GM12865 (cell line): ENCODE measurements at regions not wholly inside any gene's neighbourhood (a gene's known extent, or its start where the extent isn't known, plus 50 kb on each side); places are given as distances from the start of the nearest gene placed in this dataset.
"Not testable (repeated sequence)": the region's sequence is repeated elsewhere in the genome, so short reads cannot be mapped to it uniquely, and the experiment has no call there.

Experiments used
- DNase-seq: peaks from one replicate; pipeline ENCODE4 v3.0.0; 2010; ENCODE audit warnings: low read depth
- H3K4me3 ChIP-seq: 2 replicates; pipeline ENCODE4 v1.5.1; 2011; ENCODE audit warnings: mild to moderate bottlenecking, low read depth, low read length, control low read depth
- TF ChIP-seq, protein P1 (sequence below): IDR thresholded peaks from 2 replicates; pipeline ENCODE4 v1.5.1; 2011; ENCODE audit warnings: low read length, control low read depth, low read depth, inconsistent platforms; ENCODE audit not compliant: insufficient read depth; ENCODE audit errors: missing control alignments

DNA sequence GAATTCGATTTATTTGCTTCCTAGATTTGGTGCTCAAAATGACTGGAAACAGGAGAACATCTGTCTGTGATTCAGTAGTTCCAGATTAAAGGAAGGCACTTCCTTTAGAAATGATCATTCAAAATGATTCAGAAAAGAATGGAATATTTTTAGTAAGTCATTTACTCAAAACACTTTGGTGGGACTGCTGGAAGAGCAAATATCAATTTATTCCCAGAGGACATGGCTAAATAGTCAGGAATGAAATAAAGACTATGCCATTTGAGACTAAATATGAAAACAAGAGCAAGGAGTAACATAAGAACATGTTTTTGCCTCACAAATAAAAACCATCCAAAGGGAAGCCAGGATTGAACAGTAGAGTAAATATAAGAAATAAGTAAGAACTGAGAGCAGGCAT is 138.6 kb upstream of the RASA1 start:
- TF ChIP-seq, protein P1, sequence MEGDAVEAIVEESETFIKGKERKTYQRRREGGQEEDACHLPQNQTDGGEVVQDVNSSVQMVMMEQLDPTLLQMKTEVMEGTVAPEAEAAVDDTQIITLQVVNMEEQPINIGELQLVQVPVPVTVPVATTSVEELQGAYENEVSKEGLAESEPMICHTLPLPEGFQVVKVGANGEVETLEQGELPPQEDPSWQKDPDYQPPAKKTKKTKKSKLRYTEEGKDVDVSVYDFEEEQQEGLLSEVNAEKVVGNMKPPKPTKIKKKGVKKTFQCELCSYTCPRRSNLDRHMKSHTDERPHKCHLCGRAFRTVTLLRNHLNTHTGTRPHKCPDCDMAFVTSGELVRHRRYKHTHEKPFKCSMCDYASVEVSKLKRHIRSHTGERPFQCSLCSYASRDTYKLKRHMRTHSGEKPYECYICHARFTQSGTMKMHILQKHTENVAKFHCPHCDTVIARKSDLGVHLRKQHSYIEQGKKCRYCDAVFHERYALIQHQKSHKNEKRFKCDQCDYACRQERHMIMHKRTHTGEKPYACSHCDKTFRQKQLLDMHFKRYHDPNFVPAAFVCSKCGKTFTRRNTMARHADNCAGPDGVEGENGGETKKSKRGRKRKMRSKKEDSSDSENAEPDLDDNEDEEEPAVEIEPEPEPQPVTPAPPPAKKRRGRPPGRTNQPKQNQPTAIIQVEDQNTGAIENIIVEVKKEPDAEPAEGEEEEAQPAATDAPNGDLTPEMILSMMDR: no peak
- no peak overlapping the region for H3K4me3 ChIP-seq
- no peak for DNase-seq

DNA sequence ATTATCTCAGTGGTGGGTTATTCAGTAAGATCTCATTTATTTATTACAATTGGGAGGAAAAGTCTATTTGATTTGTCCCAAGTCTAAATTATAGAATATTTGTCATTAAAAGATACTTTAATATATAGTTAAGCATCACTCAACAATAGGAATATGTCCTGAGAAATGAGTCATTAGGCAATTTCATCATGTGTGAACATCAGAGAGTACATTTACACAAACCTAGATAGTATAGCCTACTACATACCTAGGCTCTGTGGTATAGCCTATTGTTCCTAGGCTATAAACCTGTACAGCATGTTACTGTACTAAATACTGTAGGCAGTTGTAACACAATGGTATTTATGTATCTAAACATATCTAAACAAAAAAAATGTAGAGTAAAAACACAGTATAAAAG is 135.0 kb upstream of the RASA1 start:
- TF ChIP-seq, protein P1: no peak
- DNase-seq: no peak

DNA sequence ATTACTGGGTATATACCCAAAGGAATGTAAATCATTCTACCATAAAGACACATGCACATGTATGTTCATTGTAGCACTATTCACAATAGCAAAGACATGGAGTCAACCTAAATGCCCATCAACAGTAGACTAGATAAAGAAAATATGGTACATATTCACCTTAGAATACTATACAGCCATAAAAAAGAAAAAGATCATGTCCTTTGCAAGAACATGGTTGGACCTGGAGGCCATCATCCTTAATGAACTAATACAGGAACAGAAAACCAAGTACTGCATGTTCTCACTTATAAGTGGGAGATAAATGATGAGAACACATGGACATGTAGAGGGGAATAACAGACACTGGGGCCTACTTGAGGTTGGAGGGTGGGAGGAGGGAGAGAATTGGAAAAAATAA is 133.2 kb upstream of the RASA1 start:
- H3K4me3 ChIP-seq, DNase-seq: not testable (repeated sequence)

More for the DNA sequence above, 135.0 kb upstream of the RASA1 start:
- no peak overlapping the region for H3K4me3 ChIP-seq

DNA sequence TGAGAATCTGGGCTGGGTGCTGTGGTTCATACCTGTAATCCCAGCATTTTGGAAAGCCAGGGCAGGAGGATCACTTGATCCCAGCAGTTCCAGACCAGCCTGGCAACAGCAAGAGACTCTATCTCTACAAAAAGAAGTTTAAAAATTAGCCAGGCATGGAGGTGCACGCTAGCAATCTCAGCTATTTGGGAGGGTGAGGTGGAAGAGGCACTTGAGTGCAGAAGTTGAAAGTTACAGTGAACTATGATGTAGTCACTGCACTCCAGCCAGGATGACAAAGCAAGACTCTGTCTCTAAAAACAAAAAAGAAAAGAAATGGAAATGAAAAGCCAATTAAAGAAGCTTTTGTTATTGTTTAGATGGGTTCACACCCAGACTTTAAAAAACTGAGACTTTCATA is 131.6 kb upstream of the RASA1 start:
- DNase-seq: no peak
- H3K4me3 ChIP-seq: no peak overlapping the region
- TF ChIP-seq, protein P1: no peak

DNA sequence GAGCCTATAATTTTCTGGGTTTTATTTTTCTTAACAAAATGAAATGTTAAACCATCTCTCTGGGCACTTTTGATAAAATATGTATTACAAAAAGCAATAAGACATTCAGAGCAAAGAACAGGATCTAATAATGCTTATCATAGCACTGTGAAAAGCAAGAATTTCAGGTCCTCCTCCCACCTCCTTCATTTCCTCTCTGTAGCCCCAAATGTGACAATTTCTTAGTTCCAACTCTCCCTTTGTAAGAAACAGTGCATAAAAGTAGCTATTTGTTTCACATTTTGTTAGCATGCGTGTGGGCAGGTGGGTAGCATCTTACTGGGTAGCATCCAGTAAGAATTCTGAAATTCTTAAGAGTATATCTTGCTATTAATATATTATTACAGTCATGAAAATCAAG is 130.9 kb upstream of the RASA1 start:
- H3K4me3 ChIP-seq: no peak overlapping the region
- TF ChIP-seq, protein P1: no peak
- peak; percentile 24 for DNase-seq

DNA sequence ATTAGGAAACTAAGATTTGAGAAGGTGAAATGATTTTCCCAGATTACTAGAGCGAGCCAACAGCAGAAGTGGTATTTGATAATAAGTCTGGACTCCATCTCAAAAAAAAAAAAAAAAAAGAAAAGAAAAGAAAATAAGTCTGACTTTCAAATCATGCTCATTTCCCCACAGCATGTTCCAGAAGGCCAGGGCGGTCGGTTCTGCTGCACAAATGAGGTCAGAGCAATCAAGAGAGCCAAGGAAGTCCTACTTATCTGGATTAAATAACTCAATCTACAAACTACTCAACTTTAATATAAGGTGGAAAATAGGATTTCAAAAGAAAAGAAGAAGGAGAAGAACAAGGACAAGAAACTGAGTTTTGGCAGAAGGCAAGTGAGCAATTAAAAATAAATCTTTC is 130.4 kb upstream of the RASA1 start:
- H3K4me3 ChIP-seq: no peak overlapping the region
- DNase-seq: no peak
- TF ChIP-seq, protein P1: no peak

DNA sequence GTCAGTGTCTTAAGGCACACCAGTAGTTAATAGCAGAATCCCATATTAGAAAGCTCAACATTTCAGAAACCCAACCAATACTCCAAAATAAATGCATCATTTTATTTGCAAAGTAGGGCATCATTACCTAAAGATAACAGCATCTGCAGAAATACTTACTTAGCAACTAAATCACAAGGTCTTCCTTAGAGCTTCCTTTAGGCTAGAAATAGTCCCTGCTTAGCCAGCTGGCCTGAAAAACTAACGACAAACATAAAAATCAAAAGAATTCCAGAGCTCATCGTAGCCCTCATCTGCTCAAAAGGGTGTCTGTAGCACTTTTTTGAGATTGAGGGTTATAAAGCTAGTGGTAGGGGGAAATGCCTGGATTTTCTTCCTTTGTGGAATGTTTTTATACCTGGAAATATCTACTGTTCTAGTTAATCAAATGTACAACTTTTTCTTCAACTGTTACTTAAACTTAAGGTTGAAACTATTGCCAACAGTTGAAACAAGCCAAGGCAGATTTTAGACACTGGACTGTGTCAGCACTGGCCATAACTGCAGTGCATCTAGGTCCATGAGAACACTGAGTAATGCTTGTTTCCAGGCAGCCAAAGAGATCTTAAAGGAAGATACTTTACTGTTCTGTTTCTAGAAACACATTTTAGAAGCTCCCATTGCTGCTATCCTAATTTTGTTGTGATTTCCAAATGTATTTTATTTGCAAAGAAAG is 129.4 kb upstream of the RASA1 start:
- no peak overlapping the region for H3K4me3 ChIP-seq
- TF ChIP-seq, protein P1: no peak
- DNase-seq: no peak
